ENCODE measurements at regions not wholly inside any gene's neighbourhood (a gene's known extent, or its start where the extent isn't known, plus 50 kb on each side); places are given as distances from the start of the nearest gene placed in this dataset.

GRCh38 chr5:117095346-117096332, 521.0 kb upstream of the SEMA6A start:
- no peak for DNase-seq

- DNase-seq = no peak
Measured at GRCh38 chr5:117094114-117094815, 519.6 kb upstream of the SEMA6A start.

- DNase-seq = no peak
Measured at GRCh38 chr5:117093653-117094052, 519.0 kb upstream of the SEMA6A start.

- DNase-seq = no peak
Measured at GRCh38 chr5:117089001-117089400, 514.4 kb upstream of the SEMA6A start.

- DNase-seq = no peak
Measured at GRCh38 chr5:117088176-117088575, 513.6 kb upstream of the SEMA6A start.

GRCh38 chr5:117084067-117084466, 509.4 kb upstream of the SEMA6A start:
- DNase-seq = no peak

- no peak for DNase-seq
Measured at GRCh38 chr5:117082977-117083376, 508.4 kb upstream of the SEMA6A start.

- peak; percentile 0 for DNase-seq
Measured at GRCh38 chr5:117077142-117077541, 502.5 kb upstream of the SEMA6A start.

GRCh38 chr5:117072439-117072838, 497.8 kb upstream of the SEMA6A start:
- DNase-seq = no peak

- DNase-seq = no peak
Measured at GRCh38 chr5:117065800-117066199, 491.2 kb upstream of the SEMA6A start.

GRCh38 chr5:117065161-117065560, 490.5 kb upstream of the SEMA6A start:
- DNase-seq = no peak

GRCh38 chr5:117060099-117060498, 485.5 kb upstream of the SEMA6A start:
- no peak for DNase-seq

- no peak for DNase-seq
Measured at GRCh38 chr5:117058740-117059139, 484.1 kb upstream of the SEMA6A start.

GRCh38 chr5:117055517-117055916, 480.9 kb upstream of the SEMA6A start:
- no peak for DNase-seq

- DNase-seq = no peak
Measured at GRCh38 chr5:117054911-117055310, 480.3 kb upstream of the SEMA6A start.

- no peak for DNase-seq
Measured at GRCh38 chr5:117054141-117054540, 479.5 kb upstream of the SEMA6A start.

GRCh38 chr5:117041926-117042595, 467.4 kb upstream of the SEMA6A start:
- DNase-seq = no peak

- DNase-seq = no peak
Measured at GRCh38 chr5:117039035-117039434, 464.4 kb upstream of the SEMA6A start.

GRCh38 chr5:117027384-117027783, 452.8 kb upstream of the SEMA6A start:
- no peak for DNase-seq

- no peak for DNase-seq
Measured at GRCh38 chr5:117020999-117021398, 446.4 kb upstream of the SEMA6A start.

GRCh38 chr5:117013280-117013877, 438.8 kb upstream of the SEMA6A start:
- no peak for DNase-seq

GRCh38 chr5:117010574-117010973, 436.0 kb upstream of the SEMA6A start:
- DNase-seq = no peak

GRCh38 chr5:116998024-116998423, 423.4 kb upstream of the SEMA6A start:
- DNase-seq = no peak
